ENCODE measurements at regions not wholly inside any gene's neighbourhood (a gene's known extent, or its start where the extent isn't known, plus 50 kb on each side); places are given as distances from the start of the nearest gene placed in this dataset.
A peak's percentile ranks its signal among the peaks of the same experiment; 100 is the strongest.

DNA sequence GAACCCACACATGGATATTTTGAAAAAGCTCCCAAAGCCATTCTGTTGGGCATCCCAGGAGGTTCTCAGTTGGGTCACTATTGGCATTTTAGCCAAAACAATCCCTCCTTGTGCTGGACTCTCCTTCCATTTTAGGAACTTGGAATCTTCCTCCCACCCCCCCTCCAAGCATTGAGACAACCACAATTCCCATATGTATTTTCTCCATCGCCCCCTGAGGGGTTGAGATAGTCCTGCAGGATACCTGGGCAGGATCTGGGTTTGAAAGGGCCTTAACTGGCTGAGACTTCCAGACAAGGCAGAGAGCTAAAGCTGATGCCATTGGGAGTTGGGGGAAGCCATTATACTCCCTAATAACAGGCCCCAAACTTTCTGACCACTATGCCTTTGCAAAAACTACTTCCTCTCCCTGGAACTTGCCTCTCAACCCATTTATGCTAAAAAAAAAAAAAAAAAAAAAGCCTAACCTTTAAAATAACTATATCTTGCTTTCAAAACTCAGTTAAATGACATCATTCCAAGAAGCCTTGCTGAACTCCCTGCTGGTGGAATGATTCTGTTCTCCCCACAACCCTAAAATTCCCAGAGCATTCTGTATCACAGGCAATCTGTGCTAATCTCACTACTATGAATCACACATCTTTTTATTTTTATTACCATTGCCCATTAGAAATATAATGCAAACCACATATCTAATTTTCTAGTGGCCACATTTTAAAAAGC lies 77.5 kb upstream of the PDE1C start:
- POLR2A ChIA-PET: no interaction called here
- no peak overlapping the region for H3K27ac ChIP-seq (ENCODE audit: insufficient read depth in 1 of 2, low read depth in 1 of 2, low read length in 2 of 2, poor library complexity in 1 of 2, severe bottlenecking in 2 of 2)
- WGBS (ENCODE audit: insufficient coverage): no CpG with 5 or more reads among the region's 1 CpG
- H3K36me3 ChIP-seq (ENCODE audit: control insufficient read depth in 4 of 4, insufficient read depth in 4 of 4, low read length in 3 of 4): no peaks in the 10 kb centered on the region
- peaks cover 0 to 3% (median 0%) of the 10 kb centered on the region in 5 experiments for H3K27me3 ChIP-seq (replicated peaks in 2 of 5; ENCODE audit: control insufficient read depth in 4 of 5, insufficient read depth in 5 of 5, low read length in 4 of 5)
- CTCF ChIA-PET: no interaction called here
- H3K4me1 ChIP-seq (ENCODE audit: control extremely low read depth in 1 of 4, control insufficient read depth in 4 of 4, insufficient read depth in 4 of 4, low read length in 3 of 4): no peaks in the 10 kb centered on the region
- no peak overlapping the region for H3K4me3 ChIP-seq (ENCODE audit: control insufficient read depth in 1 of 7, extremely low read depth in 1 of 7, insufficient read depth in 4 of 7, low read depth in 2 of 7, low read length in 6 of 7)
- H3K9me3 ChIP-seq (ENCODE audit: control extremely low read depth in 1 of 5, control insufficient read depth in 4 of 5, insufficient read depth in 2 of 5, low read depth in 1 of 5, low read length in 4 of 5): no peaks in the 10 kb centered on the region
- DNase-seq: no peak

DNA sequence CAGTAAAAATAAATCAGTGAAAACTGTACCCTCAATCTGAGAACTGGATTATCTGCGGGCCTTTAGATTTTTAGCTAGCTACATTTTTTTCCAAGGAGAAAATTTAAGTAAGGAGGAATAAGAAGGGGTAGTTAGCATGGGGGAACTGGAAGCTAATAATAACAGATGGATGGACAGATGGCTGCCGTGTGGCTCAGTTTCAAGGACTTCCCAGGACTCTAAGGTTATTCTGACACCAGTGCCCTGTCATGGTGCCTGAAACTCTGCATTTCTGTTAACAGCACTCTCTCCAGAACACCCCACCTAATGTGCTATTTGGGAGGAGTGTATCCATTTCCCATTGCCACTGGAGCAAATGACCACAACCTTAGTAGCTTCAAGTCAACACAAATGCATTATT lies 75.7 kb upstream of the PDE1C start:
- H3K27ac ChIP-seq (ENCODE audit: insufficient read depth in 1 of 2, low read depth in 1 of 2, low read length in 2 of 2, poor library complexity in 1 of 2, severe bottlenecking in 2 of 2): no peak overlapping the region
- no peaks in the 10 kb centered on the region for H3K4me1 ChIP-seq (ENCODE audit: control extremely low read depth in 1 of 4, control insufficient read depth in 4 of 4, insufficient read depth in 4 of 4, low read length in 3 of 4)
- no peaks in the 10 kb centered on the region for H3K9me3 ChIP-seq (ENCODE audit: control extremely low read depth in 1 of 5, control insufficient read depth in 4 of 5, insufficient read depth in 2 of 5, low read depth in 1 of 5, low read length in 4 of 5)
- no peaks in the 10 kb centered on the region for H3K36me3 ChIP-seq (ENCODE audit: control insufficient read depth in 4 of 4, insufficient read depth in 4 of 4, low read length in 3 of 4)
- no peak overlapping the region for H3K4me3 ChIP-seq (ENCODE audit: control insufficient read depth in 1 of 7, extremely low read depth in 1 of 7, insufficient read depth in 4 of 7, low read depth in 2 of 7, low read length in 6 of 7)
- ChIA-PET CTCF (no interaction called here), POLR2A (no interaction called here)
- no peak for DNase-seq
- peaks cover 0 to 3% (median 0%) of the 10 kb centered on the region in 5 experiments for H3K27me3 ChIP-seq (replicated peaks in 2 of 5; ENCODE audit: control insufficient read depth in 4 of 5, insufficient read depth in 5 of 5, low read length in 4 of 5)
- 100% methylated on average over 1 of the region's 2 CpGs for WGBS (ENCODE audit: insufficient coverage)

DNA sequence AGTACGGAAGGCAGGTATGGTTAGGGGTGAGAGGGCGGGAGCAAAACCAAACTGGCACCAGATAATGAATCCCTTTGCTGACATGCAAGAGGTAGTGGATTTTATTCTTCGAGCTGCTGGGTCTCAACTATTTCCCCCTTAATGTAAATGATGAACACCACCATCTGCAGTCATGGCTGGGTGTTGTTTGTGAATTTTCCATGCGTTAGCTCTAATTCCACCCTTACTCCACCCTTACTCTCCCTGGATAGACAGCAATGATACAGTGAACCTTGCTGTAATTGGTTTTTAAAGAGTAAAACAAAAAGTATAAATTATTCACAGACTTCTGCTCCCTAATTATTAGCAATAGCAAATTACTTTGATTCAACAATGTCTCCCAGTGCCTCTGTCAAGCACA lies 74.5 kb upstream of the PDE1C start:
- 100% methylated on average over 2 of the region's 4 CpGs for WGBS (ENCODE audit: insufficient coverage)
- H3K9me3 ChIP-seq (ENCODE audit: control extremely low read depth in 1 of 5, control insufficient read depth in 4 of 5, insufficient read depth in 2 of 5, low read depth in 1 of 5, low read length in 4 of 5): no peaks in the 10 kb centered on the region
- no peaks in the 10 kb centered on the region for H3K36me3 ChIP-seq (ENCODE audit: control insufficient read depth in 4 of 4, insufficient read depth in 4 of 4, low read length in 3 of 4)
- H3K4me1 ChIP-seq (ENCODE audit: control extremely low read depth in 1 of 4, control insufficient read depth in 4 of 4, insufficient read depth in 4 of 4, low read length in 3 of 4): no peaks in the 10 kb centered on the region
- ChIA-PET POLR2A (no interaction called here), CTCF (no interaction called here)
- no peaks in the 10 kb centered on the region for H3K27me3 ChIP-seq (replicated peaks in 2 of 5; ENCODE audit: control insufficient read depth in 4 of 5, insufficient read depth in 5 of 5, low read length in 4 of 5)
- DNase-seq: no peak
- no peak overlapping the region for H3K4me3 ChIP-seq (ENCODE audit: control insufficient read depth in 1 of 7, extremely low read depth in 1 of 7, insufficient read depth in 4 of 7, low read depth in 2 of 7, low read length in 6 of 7)
- no peak overlapping the region for H3K27ac ChIP-seq (ENCODE audit: insufficient read depth in 1 of 2, low read depth in 1 of 2, low read length in 2 of 2, poor library complexity in 1 of 2, severe bottlenecking in 2 of 2)

GRCh38 chr7:32143301-32143700 lies 73.1 kb upstream of the PDE1C start:
- H3K9me3 ChIP-seq (ENCODE audit: control extremely low read depth in 1 of 5, control insufficient read depth in 4 of 5, insufficient read depth in 2 of 5, low read depth in 1 of 5, low read length in 4 of 5): no peaks in the 10 kb centered on the region
- H3K4me3 ChIP-seq (ENCODE audit: control insufficient read depth in 1 of 7, extremely low read depth in 1 of 7, insufficient read depth in 4 of 7, low read depth in 2 of 7, low read length in 6 of 7): peak overlapping the region in 1 of 7 experiments; percentile 6
- WGBS (ENCODE audit: insufficient coverage): 97% methylated on average over 6 of the region's 6 CpGs
- no peaks in the 10 kb centered on the region for H3K27me3 ChIP-seq (replicated peaks in 2 of 5; ENCODE audit: control insufficient read depth in 4 of 5, insufficient read depth in 5 of 5, low read length in 4 of 5)
- ChIA-PET POLR2A (no interaction called here), CTCF (no interaction called here)
- no peak overlapping the region for H3K27ac ChIP-seq (ENCODE audit: insufficient read depth in 1 of 2, low read depth in 1 of 2, low read length in 2 of 2, poor library complexity in 1 of 2, severe bottlenecking in 2 of 2)
- no peaks in the 10 kb centered on the region for H3K4me1 ChIP-seq (ENCODE audit: control extremely low read depth in 1 of 4, control insufficient read depth in 4 of 4, insufficient read depth in 4 of 4, low read length in 3 of 4)
- no peak for DNase-seq
- H3K36me3 ChIP-seq (ENCODE audit: control insufficient read depth in 4 of 4, insufficient read depth in 4 of 4, low read length in 3 of 4): no peaks in the 10 kb centered on the region

DNA sequence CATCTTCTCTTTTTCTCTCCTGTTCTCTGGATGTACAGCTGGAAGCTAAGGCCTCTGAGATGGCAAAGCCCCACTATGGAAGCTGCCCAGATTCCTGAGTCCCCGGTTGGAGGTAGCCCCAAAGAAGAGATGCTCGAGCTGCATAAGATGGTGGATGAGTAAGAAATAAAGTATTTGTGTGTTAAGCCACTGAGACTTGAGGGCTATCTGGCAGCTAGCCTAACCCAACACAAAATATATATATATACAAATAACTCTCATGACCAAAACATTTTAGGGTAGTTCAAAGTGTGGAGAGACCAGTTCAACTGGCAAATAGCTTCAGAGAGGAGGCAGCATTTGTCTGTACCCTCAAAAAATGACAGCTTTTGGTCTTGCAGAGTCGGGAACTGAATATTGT lies 72.4 kb upstream of the PDE1C start:
- ChIA-PET POLR2A (no interaction called here), CTCF (no interaction called here)
- Histone ChIP-seq H3K4me1 (ENCODE audit: control extremely low read depth in 1 of 4, control insufficient read depth in 4 of 4, insufficient read depth in 4 of 4, low read length in 3 of 4) (no peaks in the 10 kb centered on the region), H3K27me3 (replicated peaks in 2 of 5; ENCODE audit: control insufficient read depth in 4 of 5, insufficient read depth in 5 of 5, low read length in 4 of 5) (no peaks in the 10 kb centered on the region), H3K9me3 (ENCODE audit: control extremely low read depth in 1 of 5, control insufficient read depth in 4 of 5, insufficient read depth in 2 of 5, low read depth in 1 of 5, low read length in 4 of 5) (no peaks in the 10 kb centered on the region), H3K4me3 (ENCODE audit: control insufficient read depth in 1 of 7, extremely low read depth in 1 of 7, insufficient read depth in 4 of 7, low read depth in 2 of 7, low read length in 6 of 7) (no peak overlapping the region), H3K36me3 (ENCODE audit: control insufficient read depth in 4 of 4, insufficient read depth in 4 of 4, low read length in 3 of 4) (no peaks in the 10 kb centered on the region), H3K27ac (ENCODE audit: insufficient read depth in 1 of 2, low read depth in 1 of 2, low read length in 2 of 2, poor library complexity in 1 of 2, severe bottlenecking in 2 of 2) (no peak overlapping the region)
- WGBS (ENCODE audit: insufficient coverage): 50% methylated on average over 2 of the region's 3 CpGs
- no peak for DNase-seq

DNA sequence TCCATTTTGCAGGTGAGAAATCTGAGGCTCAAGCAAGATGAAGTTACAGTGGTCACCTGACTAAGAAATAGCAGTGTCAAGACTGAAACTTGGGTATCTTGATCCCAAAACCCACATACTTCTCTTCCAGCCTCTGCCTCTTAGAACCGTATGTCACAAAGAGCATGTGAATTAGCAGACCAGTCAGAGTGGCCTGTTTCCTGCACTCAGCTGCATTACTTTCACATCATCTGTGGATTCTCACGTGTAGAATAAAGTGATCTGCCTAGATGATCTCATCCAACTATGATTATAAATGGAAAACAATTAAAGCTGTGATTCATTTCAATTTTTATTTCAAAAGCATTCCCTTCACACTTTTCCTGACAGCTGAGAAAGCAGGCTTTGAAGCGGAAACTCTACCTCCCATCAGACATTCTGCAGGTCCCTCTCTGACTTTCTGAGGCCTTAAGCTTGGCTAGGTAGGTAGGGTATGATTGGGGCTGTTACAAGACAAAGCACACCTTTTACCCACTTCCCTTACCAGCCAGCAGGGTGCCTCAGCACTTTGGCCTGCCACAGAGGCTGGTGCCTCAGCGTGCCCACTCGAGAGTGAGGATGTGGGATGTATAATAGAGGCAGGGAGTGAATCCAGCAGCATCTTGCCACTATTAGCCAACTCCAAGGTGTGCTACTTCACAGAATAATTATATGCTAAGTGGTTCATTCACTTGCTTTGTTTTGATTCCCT lies 70.2 kb upstream of the PDE1C start:
- CTCF ChIA-PET: no interaction called here
- POLR2A ChIA-PET: no interaction called here
- Histone ChIP-seq H3K27me3 (replicated peaks in 2 of 5; ENCODE audit: control insufficient read depth in 4 of 5, insufficient read depth in 5 of 5, low read length in 4 of 5) (no peaks in the 10 kb centered on the region), H3K4me1 (ENCODE audit: control extremely low read depth in 1 of 4, control insufficient read depth in 4 of 4, insufficient read depth in 4 of 4, low read length in 3 of 4) (no peaks in the 10 kb centered on the region), H3K4me3 (ENCODE audit: control insufficient read depth in 1 of 7, extremely low read depth in 1 of 7, insufficient read depth in 4 of 7, low read depth in 2 of 7, low read length in 6 of 7) (no peak overlapping the region), H3K27ac (ENCODE audit: insufficient read depth in 1 of 2, low read depth in 1 of 2, low read length in 2 of 2, poor library complexity in 1 of 2, severe bottlenecking in 2 of 2) (no peak overlapping the region), H3K9me3 (ENCODE audit: control extremely low read depth in 1 of 5, control insufficient read depth in 4 of 5, insufficient read depth in 2 of 5, low read depth in 1 of 5, low read length in 4 of 5) (no peaks in the 10 kb centered on the region), H3K36me3 (ENCODE audit: control insufficient read depth in 4 of 4, insufficient read depth in 4 of 4, low read length in 3 of 4) (no peaks in the 10 kb centered on the region)
- WGBS (ENCODE audit: insufficient coverage): no CpG with 5 or more reads among the region's 5 CpGs
- DNase-seq: no peak

DNA sequence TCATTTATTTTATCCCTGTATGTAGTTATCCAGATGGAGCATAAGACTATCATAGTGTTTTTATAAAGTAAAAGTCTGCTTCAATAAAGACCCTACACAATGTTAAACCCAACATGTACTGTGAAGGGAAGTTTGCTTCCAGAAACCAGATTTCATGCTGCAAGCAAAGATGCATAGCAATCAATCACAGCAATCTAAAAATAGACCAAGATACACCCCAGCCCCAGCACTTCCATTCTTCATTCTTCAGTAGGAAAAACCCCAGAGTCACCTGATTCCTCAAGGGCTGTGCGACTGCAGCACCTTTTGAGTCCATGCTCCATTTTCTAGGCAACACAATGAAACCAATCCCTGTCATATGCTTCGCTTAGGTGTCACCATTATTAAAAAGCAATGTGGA lies 66.9 kb upstream of the PDE1C start:
- ChIA-PET CTCF (no interaction called here), POLR2A (no interaction called here)
- DNase-seq: no peak
- Histone ChIP-seq H3K27me3 (replicated peaks in 2 of 5; ENCODE audit: control insufficient read depth in 4 of 5, insufficient read depth in 5 of 5, low read length in 4 of 5) (no peaks in the 10 kb centered on the region), H3K9me3 (ENCODE audit: control extremely low read depth in 1 of 5, control insufficient read depth in 4 of 5, insufficient read depth in 2 of 5, low read depth in 1 of 5, low read length in 4 of 5) (peaks cover 0 to 5% (median 3%) of the 10 kb centered on the region in 5 experiments), H3K27ac (ENCODE audit: insufficient read depth in 1 of 2, low read depth in 1 of 2, low read length in 2 of 2, poor library complexity in 1 of 2, severe bottlenecking in 2 of 2) (no peak overlapping the region), H3K36me3 (ENCODE audit: control insufficient read depth in 4 of 4, insufficient read depth in 4 of 4, low read length in 3 of 4) (no peaks in the 10 kb centered on the region), H3K4me3 (ENCODE audit: control insufficient read depth in 1 of 7, extremely low read depth in 1 of 7, insufficient read depth in 4 of 7, low read depth in 2 of 7, low read length in 6 of 7) (no peak overlapping the region), H3K4me1 (ENCODE audit: control extremely low read depth in 1 of 4, control insufficient read depth in 4 of 4, insufficient read depth in 4 of 4, low read length in 3 of 4) (no peaks in the 10 kb centered on the region)
- 94% methylated on average over 2 of the region's 2 CpGs for WGBS (ENCODE audit: insufficient coverage)

Measured in common myeloid progenitor, CD34-positive (primary cell).